Limb (tissue), 2 donors: ENCODE measurements at regions not wholly inside any gene's neighbourhood (a gene's known extent, or its start where the extent isn't known, plus 50 kb on each side); places are given as distances from the start of the nearest gene placed in this dataset.

Source experiments
- DNase-seq, 2 donors: peaks; one replicate each; pipeline ENCODE4 v3.0.0-alpha.2; 2016; ENCODE audit errors: extremely low spot score in 2 of 2

GRCh38 chr5:5700549-5700948 is 278.1 kb downstream of the ICE1 start:
- no peak for DNase-seq

GRCh38 chr5:5699062-5699461 is 276.6 kb downstream of the ICE1 start:
- no peak for DNase-seq

GRCh38 chr5:5695266-5695665 is 272.8 kb downstream of the ICE1 start:
- no peak for DNase-seq

- no peak for DNase-seq
Observed at GRCh38 chr5:5688925-5689310, 266.4 kb downstream of the ICE1 start.

DNA sequence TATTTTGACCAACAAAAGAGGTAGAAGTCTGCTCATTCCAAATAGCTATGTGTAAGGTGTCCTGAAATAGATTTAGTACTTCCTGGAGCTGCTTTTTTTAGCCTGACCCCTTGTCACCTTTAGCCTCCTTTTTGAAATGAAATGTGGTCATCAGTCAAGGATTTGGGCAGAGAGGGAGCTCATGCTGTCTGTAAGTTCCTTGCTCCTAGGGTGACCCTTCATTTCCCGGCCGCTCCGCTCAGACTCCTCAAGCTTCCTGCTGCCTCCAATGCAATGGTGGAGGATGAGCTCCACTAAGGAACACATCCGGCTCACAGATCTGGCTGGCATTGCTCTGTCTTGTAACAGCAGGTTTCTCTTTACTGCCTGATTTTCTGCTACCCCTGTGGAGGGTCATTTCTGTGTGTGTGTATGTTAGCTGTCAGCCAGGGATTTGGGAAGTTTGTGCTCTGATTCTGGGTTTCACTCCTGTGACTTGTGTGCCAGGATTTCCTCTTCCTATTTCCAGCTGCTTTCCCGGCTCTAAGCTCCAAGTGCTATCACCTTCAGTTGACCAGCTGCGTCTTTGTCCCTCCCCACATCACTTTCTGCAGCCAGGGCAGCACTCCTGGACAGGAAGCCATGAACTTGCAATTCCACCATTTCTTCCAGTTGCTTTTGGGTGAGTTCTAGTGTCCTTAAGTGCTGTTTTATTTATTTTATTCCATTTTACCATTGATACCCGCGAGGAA is 265.9 kb downstream of the ICE1 start:
- DNase-seq: no peak

- DNase-seq: no peak
Observed at GRCh38 chr5:5687113-5687512, 264.6 kb downstream of the ICE1 start.

DNA sequence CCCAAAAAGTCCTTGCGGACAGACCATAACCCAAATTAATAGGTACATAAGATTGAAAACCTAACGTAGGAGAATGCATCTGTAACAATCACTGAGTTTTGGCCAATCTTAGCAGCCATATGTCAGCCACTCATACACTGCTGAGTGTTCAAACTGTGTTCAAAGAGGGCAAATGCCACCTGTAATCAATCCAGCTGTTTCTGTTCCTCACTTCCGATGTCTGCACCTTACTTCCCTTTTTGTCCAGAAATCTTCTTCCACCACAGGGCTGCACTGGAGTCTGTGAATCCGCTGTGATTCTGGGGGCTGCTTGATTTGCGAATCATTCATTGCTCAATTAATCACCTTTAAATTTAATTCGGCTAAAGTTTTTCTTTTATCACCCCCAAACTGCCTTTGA is 263.9 kb downstream of the ICE1 start:
- DNase-seq: no peak

DNA sequence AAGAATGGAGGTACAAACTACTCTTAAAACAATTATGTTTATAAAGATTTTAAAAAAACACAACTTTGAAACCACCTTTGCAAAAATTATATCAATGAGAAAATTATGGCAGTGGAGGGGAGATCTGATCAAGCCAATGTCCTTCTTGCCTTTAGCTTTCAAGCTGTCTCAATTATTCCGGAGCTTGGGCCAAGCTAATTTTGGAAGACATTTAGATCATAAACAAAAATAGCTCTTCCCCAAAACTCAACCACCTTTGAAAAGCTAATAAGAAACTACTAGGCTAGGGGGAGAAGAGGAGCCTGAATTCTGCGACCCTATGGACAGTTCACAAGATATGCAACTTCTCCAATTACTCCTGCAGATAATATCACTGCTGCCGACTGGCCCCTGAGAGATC is 263.3 kb downstream of the ICE1 start:
- no peak for DNase-seq

GRCh38 chr5:5683174-5683573 is 260.7 kb downstream of the ICE1 start:
- no peak for DNase-seq

- no peak for DNase-seq
Observed at GRCh38 chr5:5678909-5679308, 256.4 kb downstream of the ICE1 start.

- DNase-seq: no peak
Observed at GRCh38 chr5:5677738-5678137, 255.3 kb downstream of the ICE1 start.

DNA sequence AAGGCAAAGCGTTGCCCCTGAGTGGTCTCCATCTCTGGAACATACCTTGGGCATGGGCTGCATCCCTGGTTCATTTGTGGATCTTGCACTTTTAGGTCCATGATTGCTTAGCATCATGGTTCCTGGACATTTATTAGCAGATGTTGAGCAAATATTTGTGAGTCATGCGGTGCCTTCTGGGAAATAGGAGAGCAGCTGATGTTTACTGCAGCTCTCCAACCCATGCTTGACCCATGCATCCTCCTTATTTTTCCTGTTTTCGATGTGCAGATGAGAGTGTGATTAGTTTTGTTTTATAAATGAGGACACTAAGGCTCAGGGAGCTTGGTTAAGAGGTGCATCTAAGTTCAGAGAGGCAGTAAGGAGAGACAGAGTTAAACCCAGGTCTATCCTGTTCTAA is 253.7 kb downstream of the ICE1 start:
- DNase-seq: no peak

DNA sequence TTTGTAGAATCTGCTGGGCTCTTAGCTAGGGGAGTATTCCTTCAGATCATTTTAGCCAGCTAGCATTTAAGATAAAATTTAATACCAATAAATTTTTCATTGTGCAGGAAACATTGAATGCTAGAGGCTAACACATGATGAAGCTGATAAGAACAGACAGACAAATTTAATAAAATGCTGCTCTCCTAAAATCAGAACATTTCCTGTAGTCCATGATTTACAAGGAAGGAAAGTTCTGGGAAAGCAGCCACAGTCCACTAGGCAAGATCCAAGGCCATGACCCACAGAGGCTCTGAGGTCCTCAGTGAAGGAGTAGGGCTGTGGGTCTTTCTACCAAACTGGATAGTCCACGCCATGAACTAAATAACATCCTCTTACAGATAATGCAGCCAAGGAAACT is 253.0 kb downstream of the ICE1 start:
- no peak for DNase-seq

- no peak for DNase-seq
Observed at GRCh38 chr5:5671823-5672222, 249.3 kb downstream of the ICE1 start.

GRCh38 chr5:5667136-5667554 is 244.7 kb downstream of the ICE1 start:
- no peak for DNase-seq

DNA sequence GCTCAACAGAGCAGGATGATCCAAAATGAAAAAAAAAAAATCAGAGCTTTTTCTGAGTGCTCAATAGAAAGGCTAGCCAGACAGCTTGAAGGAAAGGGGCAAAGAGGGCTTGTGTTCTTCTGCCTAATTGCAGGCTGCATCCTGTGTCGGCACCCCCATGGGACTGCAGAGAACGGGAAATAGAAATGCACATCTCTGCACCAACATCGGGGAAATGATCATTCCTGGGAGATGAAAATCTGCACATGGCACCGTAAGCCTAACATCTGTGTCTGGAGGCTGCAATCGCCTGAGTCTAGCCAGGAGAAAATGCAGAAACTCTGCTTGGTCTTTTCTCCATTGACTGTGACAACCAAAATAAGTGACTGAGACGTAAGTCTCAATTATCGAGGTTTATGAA is 243.9 kb downstream of the ICE1 start:
- DNase-seq: no peak

- DNase-seq: no peak
Observed at GRCh38 chr5:5666076-5666365, 243.5 kb downstream of the ICE1 start.

DNA sequence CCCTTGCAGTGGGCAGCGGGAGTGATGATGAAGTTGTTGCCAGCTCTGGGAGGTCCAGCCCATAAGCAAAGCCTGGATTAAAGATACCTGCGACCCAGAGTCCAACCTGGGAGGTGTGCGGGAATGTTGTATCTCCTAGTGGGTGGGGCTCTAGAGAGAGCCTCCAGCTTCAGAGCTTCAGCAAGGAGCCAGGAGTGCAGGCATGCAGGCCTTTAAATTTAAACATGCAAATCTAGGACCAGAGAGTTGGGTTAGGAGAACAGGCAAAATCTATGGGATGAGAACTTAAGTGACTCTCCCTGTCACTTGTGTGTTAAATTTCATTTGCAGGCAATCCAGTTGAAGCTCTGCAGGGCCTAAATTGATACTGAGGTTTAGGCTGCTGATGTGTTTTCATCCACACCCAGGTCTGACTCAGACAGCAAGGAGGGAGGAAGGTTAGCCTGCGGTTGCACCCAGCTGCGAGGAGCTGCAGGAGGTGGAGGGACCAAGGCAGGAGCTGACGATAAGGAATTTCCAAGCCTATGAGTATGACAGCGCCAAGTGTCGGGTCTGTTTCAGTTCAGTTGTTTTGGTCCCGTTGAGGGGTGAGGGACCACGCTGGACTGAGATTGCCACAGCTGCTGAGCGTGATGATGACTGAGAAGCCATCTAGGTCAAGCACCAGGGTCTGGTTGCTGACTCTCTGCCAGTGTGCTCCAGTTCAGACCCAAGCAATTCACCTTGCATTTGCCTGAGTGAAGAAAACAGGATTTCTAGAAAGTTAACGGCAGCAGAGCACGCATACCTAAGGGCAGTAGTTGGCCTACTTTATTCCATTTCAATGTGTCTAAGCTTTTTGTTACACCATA is 243.0 kb downstream of the ICE1 start:
- no peak for DNase-seq

DNA sequence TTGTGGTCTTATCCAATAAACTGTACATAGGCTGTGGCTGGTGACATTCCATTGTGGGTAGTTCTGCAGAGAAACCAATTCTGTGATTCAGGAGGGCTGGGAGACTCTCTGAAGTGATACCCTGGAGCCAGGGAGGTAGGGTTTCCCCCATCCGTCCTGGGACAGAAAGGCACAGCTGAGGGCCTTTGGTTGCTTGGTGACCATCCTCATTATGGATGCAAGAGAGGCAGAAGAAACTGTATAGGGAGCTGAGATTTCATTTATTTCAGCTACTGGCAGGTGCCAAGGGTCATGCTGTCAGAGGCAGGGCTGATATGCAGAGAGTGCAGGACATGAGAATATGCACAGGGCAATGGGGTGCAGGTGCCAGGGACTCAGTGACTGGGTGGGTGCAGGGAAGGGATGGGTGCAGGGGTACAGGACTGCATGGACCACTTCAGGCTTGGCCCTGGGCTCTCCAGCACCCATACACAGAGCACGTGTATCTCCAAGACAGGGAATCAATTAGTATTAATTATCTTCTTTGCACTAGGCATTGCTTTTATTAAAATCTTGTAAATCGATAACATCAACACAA is 236.5 kb downstream of the ICE1 start:
- no peak for DNase-seq

- DNase-seq: peak in 1 of 2 donors; percentile 30
Observed at GRCh38 chr5:5658226-5658625, 235.7 kb downstream of the ICE1 start.

DNA sequence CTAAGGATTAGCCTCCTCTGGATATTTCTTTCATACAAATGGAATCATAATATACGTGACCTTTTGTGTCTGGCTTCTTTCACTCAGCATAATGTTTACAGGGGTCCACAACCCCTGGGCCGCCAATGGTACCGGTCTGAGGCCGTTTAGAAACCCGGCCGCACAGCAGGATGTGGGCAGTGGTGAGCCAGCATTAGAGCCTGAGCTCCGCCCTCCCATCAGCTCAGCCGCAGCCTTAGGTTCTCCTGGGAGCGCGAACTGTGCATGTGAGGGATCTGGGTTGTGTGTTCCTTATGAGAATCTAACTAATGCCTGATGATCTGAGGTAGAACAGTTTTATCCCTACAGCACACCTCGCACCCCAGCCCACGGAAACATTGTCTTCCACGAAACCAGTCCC is 229.7 kb downstream of the ICE1 start:
- DNase-seq: no peak

GRCh38 chr5:5650949-5651348 is 228.5 kb downstream of the ICE1 start:
- no peak for DNase-seq

GRCh38 chr5:5650242-5650641 is 227.8 kb downstream of the ICE1 start:
- no peak for DNase-seq
